Body of pancreas (tissue), 4 donors: ENCODE measurements at regions not wholly inside any gene's neighbourhood (a gene's known extent, or its start where the extent isn't known, plus 50 kb on each side); places are given as distances from the start of the nearest gene placed in this dataset.

ENCODE experiments used
- POLR2A ChIP-seq, 3 donors: fragments of 450-650 bp; IDR thresholded peaks; one replicate each; pipeline ENCODE4 v1.6.1; 2016; ENCODE audit warnings: antibody characterized with exemption in 3 of 3, mild to moderate bottlenecking in 2 of 3
- TF ChIP-seq, protein P1 (sequence below), 7 experiments: fragments of 450-650 bp in 4 of 7; fragments of 200-600 bp in 3 of 7; sonication (generic) in 3 of 7; IDR thresholded peaks; one replicate each; pipeline ENCODE4 v1.5.1; 2016 to 2019; ENCODE audit warnings: antibody characterized with exemption in 7 of 7

DNA sequence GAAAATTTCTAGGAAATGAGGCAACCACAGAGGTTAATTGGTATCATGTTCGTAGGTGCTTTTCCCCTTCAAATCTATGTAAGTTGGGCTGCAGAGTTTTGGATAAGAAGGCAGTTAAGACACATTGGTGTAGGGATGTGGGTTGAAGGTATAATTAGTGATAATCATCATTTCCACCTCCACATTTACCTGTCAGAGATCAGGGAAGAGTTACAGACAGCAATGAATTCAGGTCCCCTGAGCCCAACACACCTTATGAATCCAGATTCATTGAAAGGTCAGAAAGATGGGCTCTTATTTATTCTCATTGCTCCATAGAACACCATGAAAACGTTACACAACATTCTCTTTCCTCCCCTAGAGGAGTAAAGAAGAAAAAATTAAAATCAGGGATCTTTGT, 308.7 kb downstream of the C11orf87 start:
- TF ChIP-seq, protein P1, sequence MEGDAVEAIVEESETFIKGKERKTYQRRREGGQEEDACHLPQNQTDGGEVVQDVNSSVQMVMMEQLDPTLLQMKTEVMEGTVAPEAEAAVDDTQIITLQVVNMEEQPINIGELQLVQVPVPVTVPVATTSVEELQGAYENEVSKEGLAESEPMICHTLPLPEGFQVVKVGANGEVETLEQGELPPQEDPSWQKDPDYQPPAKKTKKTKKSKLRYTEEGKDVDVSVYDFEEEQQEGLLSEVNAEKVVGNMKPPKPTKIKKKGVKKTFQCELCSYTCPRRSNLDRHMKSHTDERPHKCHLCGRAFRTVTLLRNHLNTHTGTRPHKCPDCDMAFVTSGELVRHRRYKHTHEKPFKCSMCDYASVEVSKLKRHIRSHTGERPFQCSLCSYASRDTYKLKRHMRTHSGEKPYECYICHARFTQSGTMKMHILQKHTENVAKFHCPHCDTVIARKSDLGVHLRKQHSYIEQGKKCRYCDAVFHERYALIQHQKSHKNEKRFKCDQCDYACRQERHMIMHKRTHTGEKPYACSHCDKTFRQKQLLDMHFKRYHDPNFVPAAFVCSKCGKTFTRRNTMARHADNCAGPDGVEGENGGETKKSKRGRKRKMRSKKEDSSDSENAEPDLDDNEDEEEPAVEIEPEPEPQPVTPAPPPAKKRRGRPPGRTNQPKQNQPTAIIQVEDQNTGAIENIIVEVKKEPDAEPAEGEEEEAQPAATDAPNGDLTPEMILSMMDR (IDR thresholded peaks at IDR 0.05) = no peak
- TF ChIP-seq POLR2A (IDR thresholded peaks at IDR 0.05) = no peak
